Stimulated activated CD4-positive, alpha-beta T cell treated with anti-CD3 and anti-CD28 coated beads, Interleukin-2, amount 100 ng/mL, for 24 hours (primary cell): ENCODE measurements at regions not wholly inside any gene's neighbourhood (a gene's known extent, or its start where the extent isn't known, plus 50 kb on each side); places are given as distances from the start of the nearest gene placed in this dataset.

Experiments used
- DNase-seq, 2 donors: peaks; one replicate each; pipeline ENCODE4 v3.0.0-alpha.2; 2020

GRCh38 chr9:1202512-1203280 is 152.5 kb downstream of the DMRT2 start:
- no peak for DNase-seq

GRCh38 chr9:1207686-1208085 is 157.5 kb downstream of the DMRT2 start:
- DNase-seq: no peak

GRCh38 chr9:1208157-1208556 is 158.0 kb downstream of the DMRT2 start:
- DNase-seq: no peak

GRCh38 chr9:1210954-1211353 is 160.8 kb downstream of the DMRT2 start:
- no peak for DNase-seq

- no peak for DNase-seq
Measured at GRCh38 chr9:1216532-1216931, 166.4 kb downstream of the DMRT2 start.

- DNase-seq: no peak
Measured at GRCh38 chr9:1217076-1217475, 166.9 kb downstream of the DMRT2 start.

- DNase-seq: no peak
Measured at GRCh38 chr9:1219284-1219683, 169.1 kb downstream of the DMRT2 start.

- no peak for DNase-seq
Measured at GRCh38 chr9:1221298-1221697, 171.1 kb downstream of the DMRT2 start.

- no peak for DNase-seq
Measured at GRCh38 chr9:1222511-1222910, 172.4 kb downstream of the DMRT2 start.

GRCh38 chr9:1231998-1232919 is 182.1 kb downstream of the DMRT2 start:
- no peak for DNase-seq

- DNase-seq: no peak
Measured at GRCh38 chr9:1233568-1233967, 183.4 kb downstream of the DMRT2 start.

GRCh38 chr9:1235650-1236049 is 185.5 kb downstream of the DMRT2 start:
- no peak for DNase-seq

GRCh38 chr9:1236061-1236460 is 185.9 kb downstream of the DMRT2 start:
- no peak for DNase-seq

GRCh38 chr9:1238407-1238806 is 188.2 kb downstream of the DMRT2 start:
- no peak for DNase-seq

- DNase-seq: no peak
Measured at GRCh38 chr9:1248743-1249142, 198.6 kb downstream of the DMRT2 start.

- no peak for DNase-seq
Measured at GRCh38 chr9:1253064-1253979, 203.2 kb downstream of the DMRT2 start.

- no peak for DNase-seq
Measured at GRCh38 chr9:1254071-1254470, 203.9 kb downstream of the DMRT2 start.

GRCh38 chr9:1256178-1256577 is 206.0 kb downstream of the DMRT2 start:
- no peak for DNase-seq

- DNase-seq: no peak
Measured at GRCh38 chr9:1261266-1261665, 211.1 kb downstream of the DMRT2 start.

GRCh38 chr9:1261879-1262766 is 212.0 kb downstream of the DMRT2 start:
- no peak for DNase-seq

- DNase-seq: no peak
Measured at GRCh38 chr9:1267141-1267570, 217.0 kb downstream of the DMRT2 start.

- DNase-seq: no peak
Measured at GRCh38 chr9:1267581-1267980, 217.4 kb downstream of the DMRT2 start.
